Parathyroid adenoma (tissue), 2 donors: ENCODE measurements at regions not wholly inside any gene's neighbourhood (a gene's known extent, or its start where the extent isn't known, plus 50 kb on each side); places are given as distances from the start of the nearest gene placed in this dataset.
A peak's percentile ranks its signal among the peaks of the same experiment; 100 is the strongest.

Experiments used
- H2AFZ ChIP-seq: fragments of 300-600 bp; sonication (generic); one replicate; pipeline ENCODE4 v1.7.0; 2017; ENCODE audit warnings: antibody characterized with exemption, mild to moderate bottlenecking
- H3K27ac ChIP-seq: fragments of 300-600 bp; sonication (generic); one replicate; pipeline ENCODE4 v1.7.0; 2017
- H3K27me3 ChIP-seq: fragments of 300-600 bp; sonication (generic); one replicate; pipeline ENCODE4 v1.7.0; 2017; ENCODE audit warnings: low read length; ENCODE audit not compliant: control insufficient read depth, insufficient read depth
- H3K36me3 ChIP-seq: fragments of 300-600 bp; sonication (generic); one replicate; pipeline ENCODE4 v1.7.0; 2017; ENCODE audit warnings: low read length; ENCODE audit not compliant: control insufficient read depth, insufficient read depth
- H3K4me1 ChIP-seq: fragments of 300-600 bp; sonication (generic); one replicate; pipeline ENCODE4 v1.7.0; 2017; ENCODE audit warnings: control low read depth
- H3K4me2 ChIP-seq: fragments of 300-600 bp; sonication (generic); one replicate; pipeline ENCODE4 v1.7.0; 2017; ENCODE audit warnings: low read length
- H3K4me3 ChIP-seq: fragments of 300-600 bp; sonication (generic); one replicate; pipeline ENCODE4 v1.7.0; 2017; ENCODE audit warnings: low read depth, low read length
- H3K79me2 ChIP-seq: fragments of 300-600 bp; sonication (generic); one replicate; pipeline ENCODE4 v1.7.0; 2017; ENCODE audit warnings: control low read depth
- H3K9ac ChIP-seq: fragments of 300-600 bp; sonication (generic); one replicate; pipeline ENCODE4 v1.7.0; 2017; ENCODE audit warnings: mild to moderate bottlenecking
- H3K9me3 ChIP-seq: fragments of 300-600 bp; sonication (generic); one replicate; pipeline ENCODE4 v1.7.0; 2017; ENCODE audit warnings: low read length; ENCODE audit not compliant: control insufficient read depth
- CTCF ChIP-seq: fragments of 300-600 bp; sonication (generic); IDR thresholded peaks from one replicate; pipeline ENCODE4 v1.7.0; 2017; ENCODE audit warnings: antibody characterized with exemption, mild to moderate bottlenecking
- donor health status: primary hyperparathyroidism.

GRCh38 chr6:4374216-4374615 is 238.8 kb upstream of the ECI2 start:
- H3K9me3 ChIP-seq, result no peaks in the 10 kb centered on the region
- H3K79me2 ChIP-seq, result no peaks in the 10 kb centered on the region
- H2AFZ ChIP-seq, result no peak overlapping the region
- TF ChIP-seq CTCF, result no peak
- no peak overlapping the region for H3K4me2 ChIP-seq
- no peak overlapping the region for H3K4me3 ChIP-seq
- no peak overlapping the region for H3K9ac ChIP-seq
- H3K36me3 ChIP-seq, result no peaks in the 10 kb centered on the region
- no peaks in the 10 kb centered on the region for H3K27me3 ChIP-seq
- no peak overlapping the region for H3K27ac ChIP-seq
- peaks cover 16% of the 10 kb centered on the region for H3K4me1 ChIP-seq

GRCh38 chr6:4372866-4373265 is 237.5 kb upstream of the ECI2 start:
- Histone ChIP-seq H3K79me2 (no peaks in the 10 kb centered on the region), H2AFZ (no peak overlapping the region), H3K4me2 (no peak overlapping the region), H3K4me3 (no peak overlapping the region), H3K9me3 (no peaks in the 10 kb centered on the region), H3K9ac (no peak overlapping the region), H3K27me3 (no peaks in the 10 kb centered on the region), H3K4me1 (peaks cover 16% of the 10 kb centered on the region), H3K36me3 (no peaks in the 10 kb centered on the region), H3K27ac (no peak overlapping the region)
- TF ChIP-seq CTCF, result no peak

- Histone ChIP-seq H3K4me1 (peaks cover 16% of the 10 kb centered on the region), H3K9me3 (no peaks in the 10 kb centered on the region), H3K27ac (peak overlapping the region; percentile 8), H3K79me2 (no peaks in the 10 kb centered on the region), H2AFZ (peak overlapping the region; percentile 53), H3K4me2 (peak overlapping the region; percentile 3), H3K9ac (no peak overlapping the region), H3K4me3 (no peak overlapping the region), H3K27me3 (no peaks in the 10 kb centered on the region), H3K36me3 (no peaks in the 10 kb centered on the region)
- no peak for TF ChIP-seq CTCF
These were observed 236.0 kb upstream of the ECI2 start for GRCh38 chr6:4371207-4371921.

GRCh38 chr6:4370066-4370465 is 234.7 kb upstream of the ECI2 start:
- H3K27ac ChIP-seq, result no peak overlapping the region
- H3K9me3 ChIP-seq, result no peaks in the 10 kb centered on the region
- no peaks in the 10 kb centered on the region for H3K79me2 ChIP-seq
- H3K4me2 ChIP-seq, result no peak overlapping the region
- no peak for TF ChIP-seq CTCF
- H3K4me1 ChIP-seq, result peaks cover 16% of the 10 kb centered on the region
- H2AFZ ChIP-seq, result no peak overlapping the region
- no peak overlapping the region for H3K4me3 ChIP-seq
- H3K27me3 ChIP-seq, result no peaks in the 10 kb centered on the region
- H3K9ac ChIP-seq, result no peak overlapping the region
- H3K36me3 ChIP-seq, result no peaks in the 10 kb centered on the region

GRCh38 chr6:4369616-4370015 is 234.2 kb upstream of the ECI2 start:
- Histone ChIP-seq H3K79me2 (no peaks in the 10 kb centered on the region), H2AFZ (no peak overlapping the region), H3K9me3 (no peaks in the 10 kb centered on the region), H3K27me3 (no peaks in the 10 kb centered on the region), H3K4me3 (no peak overlapping the region), H3K4me2 (no peak overlapping the region), H3K4me1 (peaks cover 16% of the 10 kb centered on the region), H3K27ac (no peak overlapping the region), H3K9ac (no peak overlapping the region), H3K36me3 (no peaks in the 10 kb centered on the region)
- TF ChIP-seq CTCF, result no peak
